H1 (cell line): ENCODE measurements at regions not wholly inside any gene's neighbourhood (a gene's known extent, or its start where the extent isn't known, plus 50 kb on each side); places are given as distances from the start of the nearest gene placed in this dataset.

Source experiments
- CTCF ChIA-PET: fragments of 300-600 bp; sonication (Branson Sonifier 250); formaldehyde crosslinking; loops from one replicate; lab custom pipeline; 2021; ENCODE audit not compliant: partially characterized antibody; lab: Charles Lee
- POLR2A ChIA-PET: fragments of 300-600 bp; sonication (Branson Sonifier 250); formaldehyde crosslinking; loops from one replicate; lab custom pipeline; 2021; ENCODE audit warnings: inconsistent platforms; ENCODE audit not compliant: partially characterized antibody; lab: Charles Lee
- DNase-seq, 2 experiments: peaks; one replicate each; pipeline versions ENCODE4 v3.0.0 to v3.0.0-alpha.2; 2010 to 2022; ENCODE audit warnings: low spot score in 2 of 2, low read depth in 1 of 2, mixed read lengths in 1 of 2
- FAIRE-seq: peaks from 2 replicates; lab custom pipeline; 2011; peaks lifted over from hg19 to GRCh38; lab: Jason Lieb, UNC
- H2AFZ ChIP-seq: 2 replicates; pipeline ENCODE4 v1.8.1; 2012; ENCODE audit warnings: low read length, inconsistent platforms
- H2AK5ac ChIP-seq: 2 replicates; pipeline ENCODE4 v1.6.1; 2013; ENCODE audit warnings: low read depth, low read length
- H2BK120ac ChIP-seq: replicated peaks from 2 replicates; pipeline ENCODE3; 2013; ENCODE audit warnings: low read depth, low read length, inconsistent platforms
- H2BK12ac ChIP-seq: 2 replicates; pipeline ENCODE4 v1.6.1; 2013; ENCODE audit warnings: low read depth, low read length
- H2BK15ac ChIP-seq: 2 replicates; pipeline ENCODE4 v1.6.1; 2013; ENCODE audit warnings: low read length
- H2BK20ac ChIP-seq: 2 replicates; pipeline ENCODE4 v1.6.1; 2013; ENCODE audit warnings: low read length
- H2BK5ac ChIP-seq: 2 replicates; pipeline ENCODE4 v1.6.1; 2013; ENCODE audit warnings: low read depth, low read length
- H3K14ac ChIP-seq: 2 replicates; pipeline ENCODE4 v1.6.1; 2013; ENCODE audit warnings: inconsistent platforms; ENCODE audit not compliant: insufficient read length
- H3K18ac ChIP-seq: 2 replicates; pipeline ENCODE4 v1.6.1; 2013; ENCODE audit warnings: low read length; ENCODE audit errors: extremely low read depth
- H3K23ac ChIP-seq: 2 replicates; pipeline ENCODE4 v1.6.1; 2013; ENCODE audit warnings: inconsistent platforms; ENCODE audit not compliant: insufficient read length
- H3K23me2 ChIP-seq: 2 replicates; pipeline ENCODE4 v1.6.1; 2013; ENCODE audit warnings: low read depth, low read length
- H3K27ac ChIP-seq: 2 replicates; pipeline ENCODE4 v1.6.1; 2011; ENCODE audit warnings: low read depth, low read length, inconsistent platforms
- H3K27me3 ChIP-seq, 4 experiments: replicated peaks in 1 of 4; 1 replicate in 1 of 4; 2 replicates in 3 of 4; pipeline versions ENCODE4 v1.6.1 to v1.8.1; 2011 to 2013; ENCODE audit warnings: low read length in 3 of 4, mild to moderate bottlenecking in 3 of 4, inconsistent platforms in 2 of 4, mixed read lengths in 2 of 4, moderate library complexity in 1 of 4; ENCODE audit not compliant: control insufficient read depth in 3 of 4, insufficient read depth in 3 of 4; ENCODE audit errors: extremely low read depth in 1 of 4
- H3K36me3 ChIP-seq, 4 experiments: 2 replicates each; pipeline versions ENCODE4 v1.6.1 to v1.8.1; 2011 to 2013; ENCODE audit warnings: mild to moderate bottlenecking in 4 of 4, low read length in 3 of 4, moderate library complexity in 2 of 4, control low read depth in 1 of 4, inconsistent platforms in 1 of 4; ENCODE audit not compliant: insufficient read depth in 4 of 4, control insufficient read depth in 2 of 4
- H3K4ac ChIP-seq: replicated peaks from 2 replicates; pipeline ENCODE3; 2013; ENCODE audit warnings: low read length, low read depth, mixed read lengths, inconsistent platforms; ENCODE audit not compliant: insufficient read length
- H3K4me1 ChIP-seq, 4 experiments: replicated peaks in 1 of 4; 1 replicate in 1 of 4; 2 replicates in 3 of 4; pipeline versions ENCODE4 v1.6.1 to v1.8.1; 2011 to 2013; ENCODE audit warnings: low read length in 3 of 4, inconsistent platforms in 2 of 4, mixed read lengths in 1 of 4; ENCODE audit not compliant: insufficient read depth in 4 of 4, control insufficient read depth in 3 of 4
- H3K4me2 ChIP-seq, 2 experiments: 2 replicates each; pipeline versions ENCODE4 v1.6.1 to v1.8.1; 2011 to 2013; ENCODE audit warnings: low read depth in 2 of 2, low read length in 2 of 2, control low read depth in 1 of 2, inconsistent platforms in 1 of 2, mild to moderate bottlenecking in 1 of 2; ENCODE audit not compliant: insufficient read depth in 1 of 2
- H3K4me3 ChIP-seq, 4 experiments: fragments of 200-600, 300-600 bp in 1 of 4; sonication (generic), shearing (Covaris generic), sonication (Bioruptor Twin) in 1 of 4; 2 replicates each; pipeline versions ENCODE4 v1.5.1 to v1.8.1; 2011 to 2016; ENCODE audit warnings: low read length in 4 of 4, low read depth in 3 of 4, control low read depth in 2 of 4, inconsistent platforms in 2 of 4, mild to moderate bottlenecking in 2 of 4, mixed read lengths in 1 of 4, moderate library complexity in 1 of 4; ENCODE audit not compliant: insufficient read depth in 2 of 4; ENCODE audit errors: extremely low read depth in 1 of 4
- H3K56ac ChIP-seq: replicated peaks from 2 replicates; pipeline ENCODE3; 2013; ENCODE audit warnings: low read depth, mild to moderate bottlenecking, mixed read lengths, low read length, inconsistent platforms; ENCODE audit not compliant: insufficient read length
- H3K79me1 ChIP-seq: 2 replicates; pipeline ENCODE4 v1.6.1; 2013; ENCODE audit warnings: low read depth, low read length, control low read depth
- H3K79me2 ChIP-seq, 2 experiments: 2 replicates each; pipeline versions ENCODE4 v1.6.1 to v1.8.1; 2012 to 2013; ENCODE audit warnings: low read length in 2 of 2, mild to moderate bottlenecking in 2 of 2, inconsistent platforms in 1 of 2; ENCODE audit not compliant: insufficient read depth in 2 of 2, control insufficient read depth in 1 of 2
- H3K9ac ChIP-seq, 4 experiments: replicated peaks in 1 of 4; 1 replicate in 1 of 4; 2 replicates in 3 of 4; pipeline versions ENCODE4 v1.6.1 to v1.8.1; 2011 to 2013; ENCODE audit warnings: low read depth in 3 of 4, low read length in 3 of 4, control low read depth in 2 of 4, mild to moderate bottlenecking in 2 of 4, moderate library complexity in 2 of 4, inconsistent platforms in 1 of 4; ENCODE audit errors: extremely low read depth in 1 of 4
- H3K9me3 ChIP-seq, 2 experiments: 2 replicates each; pipeline versions ENCODE4 v1.6.1 to v1.8.1; 2012 to 2013; ENCODE audit warnings: mild to moderate bottlenecking in 2 of 2, moderate library complexity in 2 of 2, control low read depth in 1 of 2, inconsistent platforms in 1 of 2, low read depth in 1 of 2, low read length in 1 of 2, mixed read lengths in 1 of 2; ENCODE audit not compliant: insufficient read depth in 2 of 2
- H4K20me1 ChIP-seq, 2 experiments: replicated peaks in 1 of 2; 2 replicates each; pipeline versions ENCODE3 to v1.8.1; 2011 to 2013; ENCODE audit warnings: inconsistent platforms in 2 of 2, low read length in 2 of 2, mild to moderate bottlenecking in 1 of 2; ENCODE audit not compliant: insufficient read depth in 2 of 2, control insufficient read depth in 1 of 2
- H4K5ac ChIP-seq: 2 replicates; pipeline ENCODE4 v1.6.1; 2013; ENCODE audit warnings: low read length, low read depth, mixed read lengths, inconsistent platforms; ENCODE audit not compliant: insufficient read length
- H4K8ac ChIP-seq: 2 replicates; pipeline ENCODE4 v1.8.0; 2013; ENCODE audit warnings: mild to moderate bottlenecking, moderate library complexity, low read length, inconsistent platforms; ENCODE audit not compliant: insufficient read depth; ENCODE audit errors: extremely low read depth
- H4K91ac ChIP-seq: replicated peaks from 2 replicates; pipeline ENCODE3; 2013; ENCODE audit warnings: low read length, mixed read lengths, inconsistent platforms; ENCODE audit not compliant: insufficient read length
- CTBP2 ChIP-seq: IDR thresholded peaks from 2 replicates; pipeline ENCODE4 v1.7.0; 2011; ENCODE audit warnings: borderline replicate concordance, mild to moderate bottlenecking, moderate library complexity, mixed read lengths, low read length; ENCODE audit not compliant: insufficient read depth, insufficient read length
- EZH2 ChIP-seq: fragments of 200-600 bp; sonication (generic); IDR thresholded peaks from 2 replicates; pipeline ENCODE4 v1.7.1; 2012; ENCODE audit warnings: low read depth, mild to moderate bottlenecking, moderate library complexity, low read length, inconsistent platforms; ENCODE audit not compliant: severe bottlenecking
- POLR2A ChIP-seq, 2 experiments: IDR thresholded peaks; 1 replicate in 1 of 2; 2 replicates in 1 of 2; pipeline ENCODE4 v1.6.1; 2011; ENCODE audit warnings: low read depth in 2 of 2, low read length in 2 of 2, mild to moderate bottlenecking in 2 of 2; ENCODE audit errors: control extremely low read depth in 1 of 2
- POU5F1 ChIP-seq: IDR thresholded peaks from 2 replicates; pipeline ENCODE4 v1.6.1; 2011; ENCODE audit warnings: low read depth, mild to moderate bottlenecking, low read length, moderate library complexity
- YY1 ChIP-seq: IDR thresholded peaks from 2 replicates; pipeline ENCODE4 v1.6.1; 2011; ENCODE audit warnings: low read depth, mild to moderate bottlenecking, low read length
- WGBS, 2 experiments: shearing (Covaris generic) in 1 of 2; methylation state at CpG; one replicate each; pipeline versions ENCODE4 v1.1.6 to v1.1.7; 2013 to 2015; ENCODE audit warnings: low lambda C conversion rate in 2 of 2, mixed read lengths in 2 of 2, inconsistent platforms in 1 of 2, low coverage in 1 of 2, missing lambda C conversion rate in 1 of 2; ENCODE audit not compliant: insufficient replicate concordance in 2 of 2, insufficient coverage in 1 of 2, insufficient read length in 1 of 2; ENCODE audit errors: extremely low coverage in 1 of 2, missing lambda C conversion rate in 1 of 2; 5-methylcytosine and 5-hydroxymethylcytosine counted together

- FAIRE-seq, result no peak
- no peak for TF ChIP-seq YY1
- TF ChIP-seq CTBP2, result no peak
- no peak for TF ChIP-seq EZH2
- TF ChIP-seq POLR2A (IDR thresholded peaks at IDR 0.05; ENCODE audit: control extremely low read depth in 1 of 2, low read depth in 2 of 2, low read length in 2 of 2), result no peak
- TF ChIP-seq POU5F1, result no peak
Measured at GRCh38 chr13:108069521-108070210, 145.7 kb downstream of the LIG4 start.

More at GRCh38 chr13:108069521-108070210, 145.7 kb downstream of the LIG4 start:
- ChIA-PET CTCF (no interaction called here), POLR2A (no interaction called here)
- H3K4me2 ChIP-seq, result no peak overlapping the region
- H3K4me1 ChIP-seq, result no peaks in the 10 kb centered on the region
- no peak overlapping the region for H3K27ac ChIP-seq
- H3K79me1 ChIP-seq, result no peaks in the 10 kb centered on the region
- no peak overlapping the region for H3K18ac ChIP-seq
- no peak overlapping the region for H3K4ac ChIP-seq
- H2BK12ac ChIP-seq, result no peak overlapping the region
- H3K9me3 ChIP-seq, result peaks cover 5 to 9% of the 10 kb centered on the region in 2 experiments; a peak in 2 of 4 replicates
- no peak overlapping the region for H3K9ac ChIP-seq
- H3K23me2 ChIP-seq, result no peaks in the 10 kb centered on the region
- WGBS, 2 experiments, result 74% methylated on average over 4 of the region's 4 CpGs; no CpG with 5 or more reads in 1 of the 2 experiments
- no peak overlapping the region for H2AFZ ChIP-seq
- H2BK20ac ChIP-seq, result no peak overlapping the region
- no peaks in the 10 kb centered on the region for H3K27me3 ChIP-seq
- H4K8ac ChIP-seq, result no peak overlapping the region
- no peak overlapping the region for H4K5ac ChIP-seq
- H4K91ac ChIP-seq, result no peak overlapping the region
- no peak overlapping the region for H2BK15ac ChIP-seq
- H3K4me3 ChIP-seq, result no peak overlapping the region
- DNase-seq, result no peak
- H2BK5ac ChIP-seq, result no peak overlapping the region
- H2AK5ac ChIP-seq, result no peak overlapping the region
- H3K14ac ChIP-seq, result no peak overlapping the region
- H2BK120ac ChIP-seq, result no peak overlapping the region
- H4K20me1 ChIP-seq, result no peaks in the 10 kb centered on the region
- H3K23ac ChIP-seq, result no peak overlapping the region
- H3K79me2 ChIP-seq, result no peaks in the 10 kb centered on the region
- H3K36me3 ChIP-seq, result no peaks in the 10 kb centered on the region
- H3K56ac ChIP-seq, result no peak overlapping the region
